HEK293 (cell line): ENCODE measurements at regions not wholly inside any gene's neighbourhood (a gene's known extent, or its start where the extent isn't known, plus 50 kb on each side); places are given as distances from the start of the nearest gene placed in this dataset.

Experiments used
- CTCF ChIP-seq: fragments of 450-650 bp; formaldehyde crosslinking; IDR thresholded peaks from 2 replicates; pipeline ENCODE4 v1.5.1; 2016; ENCODE audit warnings: missing biosample characterization, missing genetic modification characterization
- GLIS2 ChIP-seq: fragments of 450-650 bp; formaldehyde crosslinking; IDR thresholded peaks from 2 replicates; pipeline ENCODE4 v1.5.1; 2016; ENCODE audit warnings: missing biosample characterization, missing genetic modification characterization
- PBX3 ChIP-seq: sonication (generic); formaldehyde crosslinking; IDR thresholded peaks from 2 replicates; pipeline ENCODE4 v1.8.1; 2022; ENCODE audit warnings: mild to moderate bottlenecking, moderate library complexity, missing genetic modification reagents
- ZBTB8A ChIP-seq: fragments of 450-650 bp; formaldehyde crosslinking; IDR thresholded peaks from 2 replicates; pipeline ENCODE4 v1.5.1; 2016; ENCODE audit warnings: missing biosample characterization, missing genetic modification characterization
- ZNF121 ChIP-seq: fragments of 450-650 bp; formaldehyde crosslinking; IDR thresholded peaks from 2 replicates; pipeline ENCODE4 v1.5.1; 2016; ENCODE audit warnings: missing biosample characterization, missing genetic modification characterization
- ZNF449 ChIP-seq: fragments of 450-650 bp; formaldehyde crosslinking; IDR thresholded peaks from 2 replicates; pipeline ENCODE4 v1.5.1; 2017; ENCODE audit warnings: missing biosample characterization, mild to moderate bottlenecking, missing genetic modification characterization, moderate library complexity

- TF ChIP-seq CTCF (tag by site-specific recombination) (no peak), ZBTB8A (no peak), ZNF121 (tag by site-specific recombination) (no peak), ZNF449 (tag by site-specific recombination) (no peak), GLIS2 (tag by site-specific recombination) (no peak), PBX3 (CRISPR knock-in tag) (no peak)
Measured at GRCh38 chr4:67124716-67125115, 420.6 kb downstream of the CENPC start.
